ENCODE measurements at regions not wholly inside any gene's neighbourhood (a gene's known extent, or its start where the extent isn't known, plus 50 kb on each side); places are given as distances from the start of the nearest gene placed in this dataset.

GRCh38 chr3:31442755-31443154, 90.0 kb upstream of the STT3B start:
- TF ChIP-seq, protein P1, sequence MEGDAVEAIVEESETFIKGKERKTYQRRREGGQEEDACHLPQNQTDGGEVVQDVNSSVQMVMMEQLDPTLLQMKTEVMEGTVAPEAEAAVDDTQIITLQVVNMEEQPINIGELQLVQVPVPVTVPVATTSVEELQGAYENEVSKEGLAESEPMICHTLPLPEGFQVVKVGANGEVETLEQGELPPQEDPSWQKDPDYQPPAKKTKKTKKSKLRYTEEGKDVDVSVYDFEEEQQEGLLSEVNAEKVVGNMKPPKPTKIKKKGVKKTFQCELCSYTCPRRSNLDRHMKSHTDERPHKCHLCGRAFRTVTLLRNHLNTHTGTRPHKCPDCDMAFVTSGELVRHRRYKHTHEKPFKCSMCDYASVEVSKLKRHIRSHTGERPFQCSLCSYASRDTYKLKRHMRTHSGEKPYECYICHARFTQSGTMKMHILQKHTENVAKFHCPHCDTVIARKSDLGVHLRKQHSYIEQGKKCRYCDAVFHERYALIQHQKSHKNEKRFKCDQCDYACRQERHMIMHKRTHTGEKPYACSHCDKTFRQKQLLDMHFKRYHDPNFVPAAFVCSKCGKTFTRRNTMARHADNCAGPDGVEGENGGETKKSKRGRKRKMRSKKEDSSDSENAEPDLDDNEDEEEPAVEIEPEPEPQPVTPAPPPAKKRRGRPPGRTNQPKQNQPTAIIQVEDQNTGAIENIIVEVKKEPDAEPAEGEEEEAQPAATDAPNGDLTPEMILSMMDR (IDR thresholded peaks at IDR 0.05) = no peak
- TF ChIP-seq POLR2A (IDR thresholded peaks at IDR 0.05) = no peak

All from body of pancreas (tissue), 4 donors.